Neuron (in vitro differentiated cells): ENCODE measurements at regions not wholly inside any gene's neighbourhood (a gene's known extent, or its start where the extent isn't known, plus 50 kb on each side); places are given as distances from the start of the nearest gene placed in this dataset.
A peak's percentile ranks its signal among the peaks of the same experiment; 100 is the strongest.

Source experiments
- H2AFZ ChIP-seq: one replicate; pipeline ENCODE4 v1.6.1; 2013; ENCODE audit warnings: low read depth, mild to moderate bottlenecking, inconsistent platforms, low read length, moderate library complexity
- H3K27me3 ChIP-seq: one replicate; pipeline ENCODE4 v1.6.1; 2013; ENCODE audit warnings: low read length; ENCODE audit not compliant: insufficient read depth
- H3K36me3 ChIP-seq: one replicate; pipeline ENCODE4 v1.6.1; 2013; ENCODE audit warnings: low read length; ENCODE audit not compliant: insufficient read depth
- H3K4me1 ChIP-seq: one replicate; pipeline ENCODE4 v1.6.1; 2013; ENCODE audit warnings: low read length; ENCODE audit not compliant: insufficient read depth
- H3K4me3 ChIP-seq: 2 replicates; pipeline ENCODE4 v1.5.1; 2013; ENCODE audit warnings: mild to moderate bottlenecking, low read length, moderate library complexity
- H3K9me3 ChIP-seq: one replicate; pipeline ENCODE4 v1.6.1; 2013; ENCODE audit warnings: low read length

GRCh38 chr1:230519246-230519645 lies 93.1 kb upstream of the PGBD5 start:
- H3K9me3 ChIP-seq = no peaks in the 10 kb centered on the region
- no peaks in the 10 kb centered on the region for H3K36me3 ChIP-seq
- H3K4me1 ChIP-seq = peaks cover 29% of the 10 kb centered on the region
- H3K4me3 ChIP-seq = no peak overlapping the region
- H3K27me3 ChIP-seq = no peaks in the 10 kb centered on the region
- H2AFZ ChIP-seq = no peak overlapping the region

- Histone ChIP-seq H3K36me3 (no peaks in the 10 kb centered on the region), H3K27me3 (no peaks in the 10 kb centered on the region), H3K4me1 (peaks cover 29% of the 10 kb centered on the region), H3K4me3 (no peak overlapping the region), H2AFZ (no peak overlapping the region), H3K9me3 (no peaks in the 10 kb centered on the region)
Measured at GRCh38 chr1:230518511-230518910, 92.4 kb upstream of the PGBD5 start.

- no peaks in the 10 kb centered on the region for H3K36me3 ChIP-seq
- H3K4me1 ChIP-seq = peaks cover 32% of the 10 kb centered on the region
Measured at GRCh38 chr1:230517786-230518185, 91.7 kb upstream of the PGBD5 start.

GRCh38 chr1:230517326-230517725 lies 91.2 kb upstream of the PGBD5 start:
- Histone ChIP-seq H3K4me3 (no peak overlapping the region), H3K27me3 (no peaks in the 10 kb centered on the region), H3K9me3 (no peaks in the 10 kb centered on the region), H2AFZ (no peak overlapping the region), H3K36me3 (no peaks in the 10 kb centered on the region), H3K4me1 (peaks cover 37% of the 10 kb centered on the region)

More at GRCh38 chr1:230517786-230518185, 91.7 kb upstream of the PGBD5 start:
- Histone ChIP-seq H2AFZ (no peak overlapping the region), H3K9me3 (no peaks in the 10 kb centered on the region), H3K4me3 (no peak overlapping the region), H3K27me3 (no peaks in the 10 kb centered on the region)

GRCh38 chr1:230516889-230517288 lies 90.8 kb upstream of the PGBD5 start:
- Histone ChIP-seq H3K27me3 (no peaks in the 10 kb centered on the region), H2AFZ (no peak overlapping the region), H3K4me1 (peaks cover 37% of the 10 kb centered on the region), H3K4me3 (no peak overlapping the region), H3K36me3 (no peaks in the 10 kb centered on the region), H3K9me3 (no peaks in the 10 kb centered on the region)

GRCh38 chr1:230515451-230516145 lies 89.5 kb upstream of the PGBD5 start:
- no peak overlapping the region for H3K4me3 ChIP-seq
- H2AFZ ChIP-seq = no peak overlapping the region
- no peaks in the 10 kb centered on the region for H3K9me3 ChIP-seq
- no peaks in the 10 kb centered on the region for H3K27me3 ChIP-seq
- peaks cover 48% of the 10 kb centered on the region for H3K4me1 ChIP-seq
- no peaks in the 10 kb centered on the region for H3K36me3 ChIP-seq

GRCh38 chr1:230510496-230510895 lies 84.4 kb upstream of the PGBD5 start:
- H3K36me3 ChIP-seq = no peaks in the 10 kb centered on the region
- H2AFZ ChIP-seq = peak overlapping the region; percentile 51
- no peaks in the 10 kb centered on the region for H3K9me3 ChIP-seq
- H3K27me3 ChIP-seq = no peaks in the 10 kb centered on the region
- peaks cover 40% of the 10 kb centered on the region for H3K4me1 ChIP-seq
- H3K4me3 ChIP-seq = no peak overlapping the region

- Histone ChIP-seq H2AFZ (no peak overlapping the region), H3K27me3 (no peaks in the 10 kb centered on the region), H3K4me3 (no peak overlapping the region), H3K4me1 (peaks cover 46% of the 10 kb centered on the region), H3K36me3 (no peaks in the 10 kb centered on the region), H3K9me3 (no peaks in the 10 kb centered on the region)
Measured at GRCh38 chr1:230509281-230509977, 83.3 kb upstream of the PGBD5 start.

- no peaks in the 10 kb centered on the region for H3K9me3 ChIP-seq
- peaks cover 54% of the 10 kb centered on the region for H3K4me1 ChIP-seq
- H2AFZ ChIP-seq = no peak overlapping the region
- H3K4me3 ChIP-seq = no peak overlapping the region
- H3K27me3 ChIP-seq = no peaks in the 10 kb centered on the region
- H3K36me3 ChIP-seq = no peaks in the 10 kb centered on the region
Measured at GRCh38 chr1:230507666-230508402, 81.7 kb upstream of the PGBD5 start.

GRCh38 chr1:230507236-230507635 lies 81.1 kb upstream of the PGBD5 start:
- no peaks in the 10 kb centered on the region for H3K27me3 ChIP-seq
- H3K4me3 ChIP-seq = no peak overlapping the region
- peaks cover 49% of the 10 kb centered on the region for H3K4me1 ChIP-seq
- no peaks in the 10 kb centered on the region for H3K36me3 ChIP-seq
- no peaks in the 10 kb centered on the region for H3K9me3 ChIP-seq
- no peak overlapping the region for H2AFZ ChIP-seq

- peaks cover 47% of the 10 kb centered on the region for H3K4me1 ChIP-seq
Measured at GRCh38 chr1:230506451-230506850, 80.3 kb upstream of the PGBD5 start.

GRCh38 chr1:230504310-230504709 lies 78.2 kb upstream of the PGBD5 start:
- H3K27me3 ChIP-seq = no peaks in the 10 kb centered on the region
- H3K9me3 ChIP-seq = peaks cover 4% of the 10 kb centered on the region
- H3K4me3 ChIP-seq = no peak overlapping the region
- no peak overlapping the region for H2AFZ ChIP-seq
- no peaks in the 10 kb centered on the region for H3K36me3 ChIP-seq
- peaks cover 25% of the 10 kb centered on the region for H3K4me1 ChIP-seq

More at GRCh38 chr1:230506451-230506850, 80.3 kb upstream of the PGBD5 start:
- H2AFZ ChIP-seq = no peak overlapping the region
- H3K27me3 ChIP-seq = no peaks in the 10 kb centered on the region
- no peaks in the 10 kb centered on the region for H3K9me3 ChIP-seq
- H3K36me3 ChIP-seq = no peaks in the 10 kb centered on the region
- no peak overlapping the region for H3K4me3 ChIP-seq

GRCh38 chr1:230503726-230504125 lies 77.6 kb upstream of the PGBD5 start:
- Histone ChIP-seq H3K4me1 (peaks cover 25% of the 10 kb centered on the region), H3K36me3 (no peaks in the 10 kb centered on the region)

More at GRCh38 chr1:230503726-230504125, 77.6 kb upstream of the PGBD5 start:
- Histone ChIP-seq H3K9me3 (peaks cover 8% of the 10 kb centered on the region), H2AFZ (no peak overlapping the region), H3K4me3 (no peak overlapping the region), H3K27me3 (no peaks in the 10 kb centered on the region)
